Astrocyte (in vitro differentiated cells and primary cell): ENCODE measurements at regions not wholly inside any gene's neighbourhood (a gene's known extent, or its start where the extent isn't known, plus 50 kb on each side); places are given as distances from the start of the nearest gene placed in this dataset.

Experiments
- DNase-seq: peaks from one replicate; pipeline ENCODE4 v3.0.0-alpha.2; 2010; ENCODE audit warnings: low read depth
- FAIRE-seq: peaks from 2 replicates; lab custom pipeline; 2011; peaks lifted over from hg19 to GRCh38; lab: Jason Lieb, UNC
- H2AFZ ChIP-seq: 2 replicates; pipeline ENCODE4 v1.6.0; 2012; ENCODE audit warnings: low read depth, low read length, inconsistent platforms
- H3K27ac ChIP-seq: 2 replicates; pipeline ENCODE4 v1.5.1; 2011; ENCODE audit warnings: low read depth, low read length, inconsistent platforms
- H3K27me3 ChIP-seq: 2 replicates; pipeline ENCODE4 v1.6.0; 2011; ENCODE audit warnings: low read length, inconsistent platforms; ENCODE audit not compliant: insufficient read depth
- H3K36me3 ChIP-seq: 2 replicates; pipeline ENCODE4 v1.5.1; 2011; ENCODE audit warnings: low read length, inconsistent platforms; ENCODE audit not compliant: insufficient read depth
- H3K4me1 ChIP-seq: 2 replicates; pipeline ENCODE4 v1.5.1; 2011; ENCODE audit warnings: low read length, inconsistent platforms; ENCODE audit not compliant: insufficient read depth
- H3K4me2 ChIP-seq: 2 replicates; pipeline ENCODE4 v1.6.0; 2012; ENCODE audit warnings: low read length, inconsistent platforms
- H3K4me3 ChIP-seq: 2 replicates; pipeline ENCODE4 v1.5.1; 2011; ENCODE audit warnings: low read depth, mild to moderate bottlenecking, low read length, inconsistent platforms; ENCODE audit not compliant: insufficient read depth
- H3K79me2 ChIP-seq: 2 replicates; pipeline ENCODE4 v1.6.0; 2012; ENCODE audit warnings: mild to moderate bottlenecking, low read length, inconsistent platforms; ENCODE audit not compliant: insufficient read depth
- H3K9ac ChIP-seq: 2 replicates; pipeline ENCODE4 v1.6.0; 2012; ENCODE audit warnings: mild to moderate bottlenecking, low read length, inconsistent platforms
- H3K9me3 ChIP-seq: 2 replicates; pipeline ENCODE4 v1.5.1; 2012; ENCODE audit warnings: low read depth, mild to moderate bottlenecking, low read length, inconsistent platforms; ENCODE audit not compliant: insufficient read depth
- H4K20me1 ChIP-seq: 2 replicates; pipeline ENCODE4 v1.6.0; 2012; ENCODE audit warnings: low read length, inconsistent platforms; ENCODE audit not compliant: insufficient read depth
- H3K27ac Mint-ChIP-seq: one replicate; pipeline ENCODE4 v1.8.0; 2021; ENCODE audit warnings: mild to moderate bottlenecking, mixed read lengths; ENCODE audit not compliant: unreplicated experiment
- H3K27me3 Mint-ChIP-seq: one replicate; pipeline ENCODE4 v1.8.0; 2021; ENCODE audit warnings: low read depth, mixed read lengths; ENCODE audit not compliant: unreplicated experiment
- H3K36me3 Mint-ChIP-seq: one replicate; pipeline ENCODE4 v1.8.0; 2021; ENCODE audit warnings: low read depth, mixed read lengths; ENCODE audit not compliant: unreplicated experiment
- H3K4me1 Mint-ChIP-seq: one replicate; pipeline ENCODE4 v1.8.0; 2021; ENCODE audit warnings: low read depth, mixed read lengths; ENCODE audit not compliant: unreplicated experiment
- H3K4me3 Mint-ChIP-seq: one replicate; pipeline ENCODE4 v1.8.0; 2021; ENCODE audit warnings: mild to moderate bottlenecking, moderate library complexity, mixed read lengths; ENCODE audit not compliant: unreplicated experiment
- H3K9me3 Mint-ChIP-seq: one replicate; pipeline ENCODE4 v1.8.0; 2021; ENCODE audit warnings: mild to moderate bottlenecking, mixed read lengths; ENCODE audit not compliant: unreplicated experiment
- EZH2 ChIP-seq: IDR thresholded peaks from 2 replicates; pipeline ENCODE4 v1.6.1; 2012; ENCODE audit warnings: mild to moderate bottlenecking, low read length, inconsistent platforms; ENCODE audit not compliant: insufficient read depth
- TF ChIP-seq, protein P1 (sequence below): IDR thresholded peaks from 2 replicates; pipeline ENCODE4 v1.5.1; 2011; ENCODE audit warnings: low read depth, mild to moderate bottlenecking, inconsistent platforms, low read length, moderate library complexity; ENCODE audit not compliant: insufficient read depth

DNA sequence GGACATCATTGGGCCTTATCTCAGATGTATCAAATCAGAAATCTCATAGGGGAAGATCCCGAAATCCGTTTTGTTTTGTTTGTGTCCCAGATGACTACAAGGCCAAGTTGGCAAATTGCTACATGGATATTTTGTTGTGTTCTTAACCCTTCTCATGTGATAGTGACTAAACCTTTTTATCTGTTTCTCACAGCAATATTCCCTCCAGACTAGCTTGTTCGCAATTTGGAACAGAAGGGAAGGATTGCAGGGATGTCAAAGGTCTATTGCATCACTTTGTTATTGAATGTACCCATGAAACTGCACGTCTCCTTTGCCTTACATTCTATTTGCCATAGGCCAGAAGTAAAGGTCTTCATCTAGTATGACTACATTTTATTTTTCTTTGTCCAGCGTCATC, 453.9 kb downstream of the NFIB start:
- Mint-ChIP-seq H3K9me3 (peaks cover 2% of the 10 kb centered on the region), H3K36me3 (no peaks in the 10 kb centered on the region), H3K27ac (no peak overlapping the region), H3K4me1 (peaks cover 9% of the 10 kb centered on the region), H3K4me3 (no peak overlapping the region), H3K27me3 (no peaks in the 10 kb centered on the region)
- H3K27me3 ChIP-seq: no peaks in the 10 kb centered on the region
- H3K9ac ChIP-seq: no peak overlapping the region
- H3K4me3 ChIP-seq: no peak overlapping the region
- H3K79me2 ChIP-seq: no peaks in the 10 kb centered on the region
- no peaks in the 10 kb centered on the region for H4K20me1 ChIP-seq
- H2AFZ ChIP-seq: no peak overlapping the region
- H3K4me2 ChIP-seq: no peak overlapping the region
- TF ChIP-seq, protein P1, sequence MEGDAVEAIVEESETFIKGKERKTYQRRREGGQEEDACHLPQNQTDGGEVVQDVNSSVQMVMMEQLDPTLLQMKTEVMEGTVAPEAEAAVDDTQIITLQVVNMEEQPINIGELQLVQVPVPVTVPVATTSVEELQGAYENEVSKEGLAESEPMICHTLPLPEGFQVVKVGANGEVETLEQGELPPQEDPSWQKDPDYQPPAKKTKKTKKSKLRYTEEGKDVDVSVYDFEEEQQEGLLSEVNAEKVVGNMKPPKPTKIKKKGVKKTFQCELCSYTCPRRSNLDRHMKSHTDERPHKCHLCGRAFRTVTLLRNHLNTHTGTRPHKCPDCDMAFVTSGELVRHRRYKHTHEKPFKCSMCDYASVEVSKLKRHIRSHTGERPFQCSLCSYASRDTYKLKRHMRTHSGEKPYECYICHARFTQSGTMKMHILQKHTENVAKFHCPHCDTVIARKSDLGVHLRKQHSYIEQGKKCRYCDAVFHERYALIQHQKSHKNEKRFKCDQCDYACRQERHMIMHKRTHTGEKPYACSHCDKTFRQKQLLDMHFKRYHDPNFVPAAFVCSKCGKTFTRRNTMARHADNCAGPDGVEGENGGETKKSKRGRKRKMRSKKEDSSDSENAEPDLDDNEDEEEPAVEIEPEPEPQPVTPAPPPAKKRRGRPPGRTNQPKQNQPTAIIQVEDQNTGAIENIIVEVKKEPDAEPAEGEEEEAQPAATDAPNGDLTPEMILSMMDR: no peak
- no peak for TF ChIP-seq EZH2
- no peak overlapping the region for H3K27ac ChIP-seq
- FAIRE-seq (no peak), DNase-seq (no peak)
- no peaks in the 10 kb centered on the region for H3K36me3 ChIP-seq
- H3K4me1 ChIP-seq: no peaks in the 10 kb centered on the region
- H3K9me3 ChIP-seq: no peaks in the 10 kb centered on the region

DNA sequence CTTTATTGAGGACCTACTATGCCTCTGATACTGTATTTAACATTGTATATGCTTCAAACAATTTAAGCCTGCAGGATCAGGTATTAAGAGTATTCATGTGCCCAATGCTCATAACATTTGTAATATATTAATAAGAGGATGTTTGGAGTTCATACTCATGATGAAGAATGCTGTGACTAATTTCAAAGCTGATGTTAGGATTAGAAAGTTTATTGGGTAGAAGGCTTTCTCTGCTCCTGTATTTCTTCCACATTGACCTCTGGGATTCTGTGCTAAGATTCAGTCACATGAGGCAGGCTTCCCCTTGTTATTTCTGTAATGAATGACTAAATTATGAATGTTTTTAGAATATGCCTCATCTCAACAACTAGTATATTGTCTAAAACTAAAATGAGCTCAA, 456.4 kb downstream of the NFIB start:
- Mint-ChIP-seq H3K4me3 (no peak overlapping the region), H3K4me1 (peaks cover 9% of the 10 kb centered on the region), H3K36me3 (no peaks in the 10 kb centered on the region), H3K9me3 (peaks cover 2% of the 10 kb centered on the region), H3K27ac (no peak overlapping the region), H3K27me3 (no peaks in the 10 kb centered on the region)
- DNase-seq (peak; percentile 44), FAIRE-seq (peak; percentile 43)
- Histone ChIP-seq H3K9ac (no peak overlapping the region), H3K4me3 (no peak overlapping the region), H3K27ac (no peak overlapping the region), H2AFZ (no peak overlapping the region), H3K27me3 (no peaks in the 10 kb centered on the region), H3K36me3 (no peaks in the 10 kb centered on the region), H3K4me1 (no peaks in the 10 kb centered on the region), H4K20me1 (no peaks in the 10 kb centered on the region), H3K9me3 (no peaks in the 10 kb centered on the region), H3K79me2 (no peaks in the 10 kb centered on the region), H3K4me2 (no peak overlapping the region)
- TF ChIP-seq EZH2: no peak
- TF ChIP-seq, protein P1: no peak

- Histone ChIP-seq H3K4me2 (no peak overlapping the region), H4K20me1 (no peaks in the 10 kb centered on the region), H2AFZ (no peak overlapping the region), H3K9ac (no peak overlapping the region), H3K27me3 (no peaks in the 10 kb centered on the region), H3K4me3 (no peak overlapping the region), H3K27ac (no peak overlapping the region), H3K36me3 (no peaks in the 10 kb centered on the region), H3K4me1 (peaks cover 5% of the 10 kb centered on the region), H3K9me3 (no peaks in the 10 kb centered on the region), H3K79me2 (no peaks in the 10 kb centered on the region)
- Mint-ChIP-seq H3K27ac (no peak overlapping the region), H3K27me3 (no peaks in the 10 kb centered on the region), H3K4me1 (no peaks in the 10 kb centered on the region), H3K9me3 (no peaks in the 10 kb centered on the region), H3K4me3 (no peak overlapping the region), H3K36me3 (no peaks in the 10 kb centered on the region)
- FAIRE-seq (no peak), DNase-seq (peak; percentile 26)
- no peak for TF ChIP-seq EZH2
- TF ChIP-seq, protein P1: no peak
Observed at GRCh38 chr9:13847270-13847669, 466.7 kb downstream of the NFIB start.
